HG03135 (cell line): ENCODE measurements at regions not wholly inside any gene's neighbourhood (a gene's known extent, or its start where the extent isn't known, plus 50 kb on each side); places are given as distances from the start of the nearest gene placed in this dataset.

ENCODE experiments used
- ATAC-seq: cut with Tn5 transposase; IDR thresholded peaks from one replicate; pipeline ENCODE4 v1.9.1; 2021; ENCODE audit warnings: mild to moderate bottlenecking, moderate library complexity; ENCODE audit not compliant: unreplicated experiment

DNA sequence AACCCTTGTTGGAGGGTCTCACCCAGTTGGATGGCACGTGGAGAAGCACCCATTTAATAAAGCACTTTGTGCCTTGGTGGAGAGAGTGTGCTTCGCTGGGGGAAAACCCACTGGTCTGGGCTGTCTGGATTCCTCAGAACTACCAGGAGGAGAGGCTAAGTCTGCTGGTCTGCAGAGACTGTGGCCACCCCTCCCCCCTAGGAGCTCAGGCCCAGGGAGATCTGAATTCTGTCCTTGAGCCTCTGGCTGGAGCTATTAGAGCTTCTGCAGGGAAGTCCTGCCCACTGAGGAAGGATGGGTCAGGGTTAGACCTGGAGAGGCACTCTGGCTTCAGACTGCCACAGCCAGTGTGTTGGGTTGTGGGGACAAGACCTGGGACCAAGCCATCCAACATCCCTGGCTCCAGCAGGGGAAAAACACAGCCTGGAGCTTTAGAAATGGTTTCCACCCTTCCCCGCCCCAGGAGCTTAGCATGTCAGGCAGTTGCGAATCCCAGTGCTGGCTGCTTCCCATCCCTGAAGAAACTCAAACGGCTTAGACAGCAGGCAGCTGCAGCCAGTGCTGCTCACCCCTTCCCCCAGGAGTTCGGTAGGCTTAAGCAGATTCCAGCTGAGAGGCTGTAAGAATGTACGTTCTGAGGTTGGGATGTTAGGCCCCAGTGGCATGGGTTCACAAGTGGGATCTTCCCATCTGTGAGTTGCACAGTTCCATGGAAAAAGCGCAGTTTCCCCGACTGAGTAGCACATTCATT is 288.3 kb downstream of the TGFB2 start:
- no peak for ATAC-seq

GRCh38 chr1:218634212-218634611 is 289.1 kb downstream of the TGFB2 start:
- no peak for ATAC-seq

DNA sequence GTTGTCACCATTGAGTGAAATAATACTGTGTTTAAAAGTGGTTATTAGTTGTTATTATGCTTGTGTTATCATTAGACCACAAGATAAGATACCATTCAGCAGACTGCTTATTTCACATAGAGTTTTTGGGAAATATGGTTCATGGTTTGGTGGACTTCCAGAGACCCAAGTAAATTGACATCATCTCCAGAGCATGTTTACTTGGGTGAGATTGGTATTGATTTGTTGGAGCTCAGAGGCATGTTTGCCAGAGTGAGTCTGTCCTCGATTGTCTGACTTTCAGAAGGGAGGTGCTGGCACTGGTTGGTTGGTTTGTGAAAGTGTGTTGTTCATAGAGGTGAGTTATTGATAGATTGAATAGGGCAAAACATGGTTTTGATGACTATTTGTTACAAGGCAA is 291.4 kb downstream of the TGFB2 start:
- no peak for ATAC-seq

DNA sequence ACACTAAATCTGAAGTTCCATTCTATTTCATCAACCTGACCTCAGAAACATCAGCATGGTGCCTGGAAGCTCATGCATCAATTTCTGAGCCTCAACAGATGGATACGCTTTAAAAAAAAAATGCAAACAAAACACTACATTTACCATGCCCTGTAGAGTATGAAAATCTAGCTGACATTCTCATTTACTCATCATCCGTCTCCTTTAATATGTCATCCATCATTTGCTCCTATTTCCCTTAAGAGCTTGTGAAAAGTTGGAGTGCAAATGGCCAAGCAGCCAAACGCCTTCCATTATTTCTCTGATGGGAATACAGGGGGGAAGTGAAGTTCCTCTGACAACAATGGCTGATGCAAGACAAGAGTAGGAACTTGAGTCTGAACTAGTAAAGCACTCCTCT is 295.0 kb downstream of the TGFB2 start:
- ATAC-seq: no peak

- no peak for ATAC-seq
Measured at GRCh38 chr1:218642033-218642948, 297.2 kb downstream of the TGFB2 start.

DNA sequence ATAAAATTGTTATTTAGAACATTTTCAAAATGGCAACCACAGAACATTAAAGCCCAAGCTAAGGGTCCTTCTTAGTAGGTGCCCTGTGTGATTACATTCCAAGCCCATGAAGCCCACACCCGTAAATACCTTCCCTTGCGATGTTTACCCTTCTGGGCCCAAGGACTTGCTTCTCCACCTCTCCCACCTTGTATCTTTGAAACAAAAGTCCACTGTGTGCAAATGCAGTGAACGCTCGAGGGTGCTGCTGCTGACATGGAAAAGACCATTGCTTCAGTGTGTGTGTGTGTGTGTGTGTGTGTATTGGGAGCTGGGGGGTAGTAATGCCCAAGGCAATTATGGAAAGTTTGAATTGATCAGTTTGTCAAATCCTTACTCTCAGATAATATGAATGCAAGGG is 298.1 kb downstream of the TGFB2 start:
- ATAC-seq: no peak

DNA sequence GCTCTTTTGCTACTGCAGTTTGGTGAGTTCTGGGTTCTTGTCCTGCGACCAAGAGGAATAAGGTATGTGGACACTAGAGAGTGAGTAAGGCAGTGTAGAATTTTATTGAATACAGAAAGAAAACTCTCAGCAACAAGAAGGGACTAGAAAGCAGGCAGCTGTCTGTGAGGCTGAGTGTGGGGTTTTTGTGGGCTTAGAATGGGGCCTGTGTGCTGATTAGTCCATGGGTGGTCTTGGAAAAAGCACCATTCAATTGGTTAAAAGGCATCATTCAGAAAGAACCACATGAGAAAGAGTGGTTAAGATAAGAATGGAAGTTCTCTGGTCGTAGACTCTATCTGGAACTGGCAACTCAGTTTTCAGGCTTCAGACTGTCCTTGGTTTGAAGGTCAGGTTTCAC is 298.8 kb downstream of the TGFB2 start:
- ATAC-seq: no peak

- no peak for ATAC-seq
Measured at GRCh38 chr1:218646288-218646687, 301.2 kb downstream of the TGFB2 start.

DNA sequence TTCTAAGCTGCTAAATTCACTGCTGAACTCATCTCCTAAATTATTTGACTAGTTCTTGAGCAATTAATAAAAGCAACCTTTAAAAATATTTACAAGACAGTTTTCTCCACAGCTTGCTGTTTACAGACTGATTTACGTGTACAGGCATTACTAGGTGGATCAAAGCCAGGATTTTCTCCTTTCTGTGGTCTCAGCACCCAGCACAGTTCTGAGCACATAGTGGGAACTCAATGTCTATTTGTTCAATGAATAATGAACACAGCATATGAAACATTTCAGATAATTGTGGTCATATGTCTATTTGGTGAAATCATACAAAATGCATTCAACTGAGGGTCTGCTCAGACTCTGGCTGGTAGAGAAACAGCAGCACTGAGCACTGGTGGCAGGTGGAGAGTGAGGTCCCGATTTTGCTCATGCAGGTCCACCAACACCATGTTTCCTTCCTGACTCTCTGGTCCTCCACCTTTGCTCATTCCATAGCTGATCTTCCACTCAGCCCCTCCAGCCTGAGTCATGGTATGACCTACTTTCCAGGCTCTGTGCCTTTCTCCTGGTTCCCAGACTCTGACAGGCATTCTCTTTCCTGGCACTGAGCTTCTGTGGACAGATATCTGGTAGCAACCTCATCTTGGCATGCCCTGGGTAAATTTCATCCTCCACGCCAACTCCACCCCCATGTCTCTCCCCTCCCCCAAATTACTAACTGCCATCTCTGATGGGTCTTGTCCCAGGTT is 311.3 kb downstream of the TGFB2 start:
- ATAC-seq: no peak

GRCh38 chr1:218658269-218658668 is 313.1 kb downstream of the TGFB2 start:
- no peak for ATAC-seq

GRCh38 chr1:218658899-218659298 is 313.8 kb downstream of the TGFB2 start:
- ATAC-seq: no peak

GRCh38 chr1:218659911-218660677 is 315.0 kb downstream of the TGFB2 start:
- no peak for ATAC-seq

DNA sequence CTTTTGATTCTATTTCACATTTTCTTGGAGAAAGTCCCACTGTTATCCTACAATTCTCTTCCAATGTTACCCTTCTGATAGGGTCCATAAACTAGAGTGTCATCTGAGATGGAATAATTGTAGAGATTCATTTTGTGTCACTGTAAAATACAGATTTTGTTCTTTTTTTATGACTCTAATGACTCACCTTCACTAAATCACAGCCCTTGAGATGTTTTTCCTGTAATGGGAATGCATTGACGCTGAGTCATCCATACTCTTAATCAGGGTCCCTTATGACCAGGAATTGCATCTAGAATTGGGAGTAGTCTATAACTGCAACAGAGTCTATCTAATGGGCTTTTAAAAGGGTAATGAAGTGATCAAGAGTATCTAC is 315.5 kb downstream of the TGFB2 start:
- ATAC-seq: no peak

- ATAC-seq: no peak
Measured at GRCh38 chr1:218661411-218661810, 316.3 kb downstream of the TGFB2 start.

DNA sequence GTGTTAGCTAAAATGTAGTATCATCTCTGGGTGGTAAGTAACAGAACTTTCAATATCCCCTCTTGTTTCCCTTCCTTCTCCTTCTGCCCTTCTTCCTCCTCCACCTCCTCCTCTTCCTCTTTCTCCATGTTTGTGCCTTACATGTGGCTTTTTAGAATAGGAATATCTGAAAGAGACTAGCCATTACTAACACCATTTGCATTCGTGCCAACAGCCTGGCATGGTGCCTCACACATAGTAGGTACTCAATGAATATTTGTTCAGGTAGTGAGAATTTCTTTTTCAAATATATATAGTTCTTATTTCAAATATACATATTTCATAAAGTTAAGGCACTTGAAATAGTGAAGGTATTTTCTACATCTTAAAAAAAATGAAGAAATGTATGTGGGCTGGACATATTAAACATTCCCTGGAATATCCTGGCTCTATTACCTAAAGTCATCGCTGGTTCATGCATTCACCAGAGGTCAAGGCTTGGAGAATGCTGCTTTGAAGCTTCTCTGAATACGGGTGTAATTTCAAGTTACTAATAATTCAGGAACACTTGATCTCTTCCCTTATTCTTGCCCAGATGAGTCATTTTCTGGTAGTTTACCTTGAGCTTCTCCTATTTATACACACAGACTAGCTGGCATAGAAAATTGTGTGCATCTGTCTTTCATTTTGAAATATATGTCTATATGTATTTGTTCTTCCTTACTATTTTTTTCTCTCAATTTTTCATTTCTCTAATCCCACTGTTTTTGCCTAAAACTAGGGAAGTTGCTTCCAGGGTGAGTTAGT is 319.4 kb downstream of the TGFB2 start:
- no peak for ATAC-seq

- no peak for ATAC-seq
Measured at GRCh38 chr1:218665221-218665620, 320.1 kb downstream of the TGFB2 start.

DNA sequence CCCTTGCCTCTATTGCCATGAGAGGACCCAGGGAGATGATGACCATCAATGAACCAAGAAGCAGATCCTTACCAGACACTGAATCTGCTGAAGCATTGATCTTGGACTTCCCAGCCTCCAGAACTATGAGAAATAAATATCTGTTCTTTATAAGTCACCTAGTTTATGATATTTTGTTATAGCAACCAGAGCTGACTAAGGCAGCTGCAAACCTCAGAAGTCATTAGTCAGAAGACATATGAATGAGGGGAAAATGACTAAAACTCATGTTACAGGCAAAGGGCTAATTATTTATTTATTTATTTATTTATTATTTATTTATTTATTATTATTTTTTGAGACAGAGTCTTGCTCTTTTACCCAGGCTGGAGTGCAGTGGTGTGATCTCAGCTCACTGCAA is 321.1 kb downstream of the TGFB2 start:
- no peak for ATAC-seq

DNA sequence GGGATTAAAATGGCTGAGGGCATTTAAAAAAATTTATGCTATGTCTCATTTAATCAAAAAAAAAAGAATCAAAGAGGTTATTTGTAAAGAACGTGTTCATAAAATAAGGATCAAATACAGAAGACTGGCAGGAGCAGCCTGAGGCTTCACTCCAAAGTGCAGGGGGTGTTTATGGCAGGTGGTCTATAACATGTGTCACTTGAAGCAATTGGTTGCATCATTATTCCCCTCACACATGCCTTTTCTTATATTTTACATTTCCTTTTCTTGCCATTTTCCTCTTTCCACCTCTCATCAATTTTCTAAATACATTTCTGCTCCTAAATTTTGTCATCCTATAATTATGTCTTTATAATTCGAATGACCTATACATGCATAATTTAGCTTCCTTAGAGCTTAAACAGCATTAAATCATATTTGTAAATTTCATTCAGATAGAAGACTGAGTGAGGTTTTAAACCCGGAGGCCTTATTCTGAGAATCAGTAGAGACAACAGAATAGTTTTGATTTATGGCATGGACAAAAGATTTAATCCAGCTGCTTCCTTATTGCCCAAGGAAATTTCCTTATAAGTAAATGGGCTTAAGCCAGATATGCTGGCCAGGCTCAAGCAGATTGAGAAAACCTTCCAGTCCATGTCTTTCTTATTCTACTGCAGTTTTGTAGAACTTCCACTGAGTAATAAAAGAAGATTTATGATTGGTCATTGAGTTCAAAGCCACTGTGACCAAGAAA is 322.8 kb downstream of the TGFB2 start:
- ATAC-seq: no peak

- ATAC-seq: no peak
Measured at GRCh38 chr1:218669431-218669830, 324.3 kb downstream of the TGFB2 start.
